ENCODE measurements at regions not wholly inside any gene's neighbourhood (a gene's known extent, or its start where the extent isn't known, plus 50 kb on each side); places are given as distances from the start of the nearest gene placed in this dataset.

DNA sequence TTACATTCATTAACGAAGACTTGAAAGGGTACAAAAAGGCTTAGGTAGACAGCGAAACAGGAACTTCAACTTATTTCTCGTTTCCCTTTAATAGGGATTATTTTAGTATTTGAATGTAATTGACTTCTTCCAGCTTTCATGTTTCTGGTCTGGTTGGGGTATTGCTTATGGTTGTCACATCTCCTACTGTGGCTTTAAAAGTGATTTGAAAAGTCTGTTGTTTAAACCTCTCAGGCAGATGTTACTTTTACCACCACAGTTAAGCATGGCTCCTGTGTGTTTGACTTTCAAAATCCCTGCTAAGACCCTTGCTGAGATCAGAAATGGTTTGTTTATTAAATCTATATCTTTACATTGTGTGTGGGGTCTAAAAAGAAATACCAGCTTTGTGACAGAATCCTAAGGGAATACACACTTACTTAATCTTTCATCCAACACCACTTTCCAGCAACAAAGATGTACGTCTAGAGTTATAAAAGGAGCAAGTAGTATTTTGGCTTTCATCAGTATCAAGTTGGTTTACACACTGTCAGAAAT is 661.2 kb downstream of the FAT4 start:
- Histone ChIP-seq H4K20me1 (ENCODE audit: control insufficient read depth, insufficient read depth, low read length, poor library complexity, severe bottlenecking) (no peaks in the 10 kb centered on the region), H3K36me3 (replicated peaks in 1 of 2; ENCODE audit: control extremely low read depth in 1 of 2, control insufficient read depth in 1 of 2, extremely low read depth in 1 of 2, insufficient read depth in 2 of 2, low read length in 1 of 2) (no peaks in the 10 kb centered on the region), H3K79me2 (ENCODE audit: control insufficient read depth, insufficient read depth, low read length) (no peaks in the 10 kb centered on the region), H3K9ac (ENCODE audit: low read length) (no peak overlapping the region), H3K4me3 (ENCODE audit: control extremely low read depth in 1 of 5, extremely low read depth in 1 of 5, insufficient read depth in 1 of 5, low read depth in 2 of 5, low read length in 4 of 5) (no peak overlapping the region), H2AFZ (ENCODE audit: insufficient read depth, low read depth, low read length, poor library complexity, severe bottlenecking) (no peak overlapping the region), H3K9me3 (ENCODE audit: control extremely low read depth in 1 of 3, control insufficient read depth in 2 of 3, insufficient read depth in 1 of 3, low read length in 2 of 3) (peaks cover 0 to 2% (median under 1%) of the 10 kb centered on the region in 3 donors), H3K4me2 (replicated peaks; ENCODE audit: low read depth, low read length, poor library complexity, severe bottlenecking) (no peak overlapping the region), H3K4me1 (ENCODE audit: control insufficient read depth in 2 of 2, insufficient read depth in 2 of 2, low read length in 2 of 2) (no peaks in the 10 kb centered on the region), H3K27me3 (replicated peaks in 1 of 4; ENCODE audit: control extremely low read depth in 1 of 4, control insufficient read depth in 3 of 4, insufficient read depth in 4 of 4, low read length in 3 of 4) (no peaks in the 10 kb centered on the region), H3K27ac (ENCODE audit: low read length in 2 of 2) (no peak overlapping the region)
- H3K27me3 Mint-ChIP-seq: no peaks in the 10 kb centered on the region
- H3K4me1 Mint-ChIP-seq: no peaks in the 10 kb centered on the region
- ChIA-PET POLR2A (no interaction called here), CTCF (no interaction called here)
- WGBS (ENCODE audit: insufficient coverage): no CpG with 5 or more reads among the region's 4 CpGs
- no peak overlapping the region for H3K27ac Mint-ChIP-seq
- intact Hi-C loops (cut with micrococcal nuclease): no loop called here
- no peak overlapping the region for H3K4me3 Mint-ChIP-seq
- DNase-seq (no peak), ATAC-seq (ENCODE audit: low read depth) (no peak)
- peaks cover 8% of the 10 kb centered on the region for H3K9me3 Mint-ChIP-seq (ENCODE audit: insufficient read depth)
- no peak for TF ChIP-seq CTCF (IDR thresholded peaks at IDR 0.05)
- TF ChIP-seq EZH2 (IDR thresholded peaks at IDR 0.05; ENCODE audit: borderline replicate concordance, insufficient read depth, low read depth, low read length, poor library complexity, severe bottlenecking): no peak

GRCh38 chr4:125979950-125980349 is 665.2 kb downstream of the FAT4 start:
- intact Hi-C loops (cut with micrococcal nuclease): no loop called here
- no peaks in the 10 kb centered on the region for H3K27me3 ChIP-seq (replicated peaks in 1 of 4; ENCODE audit: control extremely low read depth in 1 of 4, control insufficient read depth in 3 of 4, insufficient read depth in 4 of 4, low read length in 3 of 4)
- H3K9me3 ChIP-seq (ENCODE audit: control extremely low read depth in 1 of 3, control insufficient read depth in 2 of 3, insufficient read depth in 1 of 3, low read length in 2 of 3): peaks cover 0 to 2% (median 0%) of the 10 kb centered on the region in 3 donors
- no peaks in the 10 kb centered on the region for H4K20me1 ChIP-seq (ENCODE audit: control insufficient read depth, insufficient read depth, low read length, poor library complexity, severe bottlenecking)
- H3K4me3 ChIP-seq (ENCODE audit: control extremely low read depth in 1 of 5, extremely low read depth in 1 of 5, insufficient read depth in 1 of 5, low read depth in 2 of 5, low read length in 4 of 5): no peak overlapping the region
- Mint-ChIP-seq H3K9me3 (ENCODE audit: insufficient read depth) (peaks cover 6% of the 10 kb centered on the region), H3K27ac (no peak overlapping the region), H3K4me1 (no peaks in the 10 kb centered on the region), H3K4me3 (no peak overlapping the region), H3K27me3 (no peaks in the 10 kb centered on the region)
- H3K79me2 ChIP-seq (ENCODE audit: control insufficient read depth, insufficient read depth, low read length): no peaks in the 10 kb centered on the region
- H3K4me2 ChIP-seq (replicated peaks; ENCODE audit: low read depth, low read length, poor library complexity, severe bottlenecking): no peak overlapping the region
- WGBS (ENCODE audit: insufficient coverage): no CpG with 5 or more reads among the region's 6 CpGs
- H3K36me3 ChIP-seq (replicated peaks in 1 of 2; ENCODE audit: control extremely low read depth in 1 of 2, control insufficient read depth in 1 of 2, extremely low read depth in 1 of 2, insufficient read depth in 2 of 2, low read length in 1 of 2): no peaks in the 10 kb centered on the region
- H3K9ac ChIP-seq (ENCODE audit: low read length): no peak overlapping the region
- ChIA-PET POLR2A (no interaction called here), CTCF (no interaction called here)
- ATAC-seq (ENCODE audit: low read depth) (no peak), DNase-seq (no peak)
- no peak overlapping the region for H2AFZ ChIP-seq (ENCODE audit: insufficient read depth, low read depth, low read length, poor library complexity, severe bottlenecking)
- H3K27ac ChIP-seq (ENCODE audit: low read length in 2 of 2): no peak overlapping the region
- no peaks in the 10 kb centered on the region for H3K4me1 ChIP-seq (ENCODE audit: control insufficient read depth in 2 of 2, insufficient read depth in 2 of 2, low read length in 2 of 2)
- no peak for TF ChIP-seq CTCF (IDR thresholded peaks at IDR 0.05)
- TF ChIP-seq EZH2 (IDR thresholded peaks at IDR 0.05; ENCODE audit: borderline replicate concordance, insufficient read depth, low read depth, low read length, poor library complexity, severe bottlenecking): no peak

All from B cell (primary cell).